ENCODE measurements at regions not wholly inside any gene's neighbourhood (a gene's known extent, or its start where the extent isn't known, plus 50 kb on each side); places are given as distances from the start of the nearest gene placed in this dataset.

GRCh38 chr2:209314653-209315052 lies 109.2 kb upstream of the MAP2 start:
- CTCF ChIA-PET, result no interaction called here
- ATAC-seq, result no peak

GRCh38 chr2:209316141-209316540 lies 107.7 kb upstream of the MAP2 start:
- Histone ChIP-seq H3K4me3 (ENCODE audit: low read depth in 2 of 2, low read length in 2 of 2) (no peak overlapping the region), H3K27ac (ENCODE audit: low read length) (no peak overlapping the region), H3K27me3 (ENCODE audit: control insufficient read depth, insufficient read depth, low read length) (peaks cover 10% of the 10 kb centered on the region; the same call in 1 of the 2 replicates), H3K9me3 (ENCODE audit: control insufficient read depth, insufficient read depth, low read depth, low read length) (no peaks in the 10 kb centered on the region), H3K36me3 (ENCODE audit: control insufficient read depth, insufficient read depth, low read length) (no peaks in the 10 kb centered on the region), H3K4me1 (ENCODE audit: control insufficient read depth, insufficient read depth, low read length) (no peaks in the 10 kb centered on the region)
- no peak for ATAC-seq
- ChIA-PET POLR2A (no interaction called here), CTCF (no interaction called here)
- no TSS peak for BruUV-seq (replicated peaks)
- DNase-seq (ENCODE audit: low read depth, low spot score), result no peak
- no peak for TF ChIP-seq POLR2AphosphoS5 (IDR thresholded peaks at IDR 0.05; ENCODE audit: low read depth, low read length)
- no peak for TF ChIP-seq TCF7L2 (IDR thresholded peaks at IDR 0.05; ENCODE audit: low read depth, low read length)
- no peak for TF ChIP-seq SIN3A (IDR thresholded peaks at IDR 0.05; ENCODE audit: borderline replicate concordance, insufficient read depth, low read depth, low read length)
- TF ChIP-seq REST (IDR thresholded peaks at IDR 0.05; ENCODE audit: insufficient read depth in 1 of 2, low read depth in 2 of 2, low read length in 1 of 2), result no peak
- TF ChIP-seq CTCF (IDR thresholded peaks at IDR 0.05), result no peak
- in situ Hi-C loops (cut with HindIII; ENCODE audit: low pct_unique_long_range_greater_than_20kb, low sequenced_read_pairs), result no loop called here
- intact Hi-C loops (cut with micrococcal nuclease; ENCODE audit: unreplicated experiment), result no loop called here

More at GRCh38 chr2:209314653-209315052, 109.2 kb upstream of the MAP2 start:
- H3K9me3 ChIP-seq (ENCODE audit: control insufficient read depth, insufficient read depth, low read depth, low read length), result no peaks in the 10 kb centered on the region
- BruUV-seq (replicated peaks), result no TSS peak
- no peak for DNase-seq (ENCODE audit: low read depth, low spot score)
- TF ChIP-seq REST (IDR thresholded peaks at IDR 0.05; ENCODE audit: insufficient read depth in 1 of 2, low read depth in 2 of 2, low read length in 1 of 2), result no peak
- H3K27me3 ChIP-seq (ENCODE audit: control insufficient read depth, insufficient read depth, low read length), result peaks cover 11% of the 10 kb centered on the region; the same call in 1 of the 2 replicates
- in situ Hi-C loops (cut with HindIII; ENCODE audit: low pct_unique_long_range_greater_than_20kb, low sequenced_read_pairs) (no loop called here), intact Hi-C loops (cut with micrococcal nuclease; ENCODE audit: unreplicated experiment) (no loop called here)
- H3K4me3 ChIP-seq (ENCODE audit: low read depth in 2 of 2, low read length in 2 of 2), result no peak overlapping the region
- H3K4me1 ChIP-seq (ENCODE audit: control insufficient read depth, insufficient read depth, low read length), result no peaks in the 10 kb centered on the region
- POLR2A ChIA-PET, result no interaction called here
- no peaks in the 10 kb centered on the region for H3K36me3 ChIP-seq (ENCODE audit: control insufficient read depth, insufficient read depth, low read length)
- H3K27ac ChIP-seq (ENCODE audit: low read length), result no peak overlapping the region
